ENCODE measurements at regions not wholly inside any gene's neighbourhood (a gene's known extent, or its start where the extent isn't known, plus 50 kb on each side); places are given as distances from the start of the nearest gene placed in this dataset.
"Not testable (repeated sequence)": the region's sequence is repeated elsewhere in the genome, so short reads cannot be mapped to it uniquely, and the experiment has no call there.

DNA sequence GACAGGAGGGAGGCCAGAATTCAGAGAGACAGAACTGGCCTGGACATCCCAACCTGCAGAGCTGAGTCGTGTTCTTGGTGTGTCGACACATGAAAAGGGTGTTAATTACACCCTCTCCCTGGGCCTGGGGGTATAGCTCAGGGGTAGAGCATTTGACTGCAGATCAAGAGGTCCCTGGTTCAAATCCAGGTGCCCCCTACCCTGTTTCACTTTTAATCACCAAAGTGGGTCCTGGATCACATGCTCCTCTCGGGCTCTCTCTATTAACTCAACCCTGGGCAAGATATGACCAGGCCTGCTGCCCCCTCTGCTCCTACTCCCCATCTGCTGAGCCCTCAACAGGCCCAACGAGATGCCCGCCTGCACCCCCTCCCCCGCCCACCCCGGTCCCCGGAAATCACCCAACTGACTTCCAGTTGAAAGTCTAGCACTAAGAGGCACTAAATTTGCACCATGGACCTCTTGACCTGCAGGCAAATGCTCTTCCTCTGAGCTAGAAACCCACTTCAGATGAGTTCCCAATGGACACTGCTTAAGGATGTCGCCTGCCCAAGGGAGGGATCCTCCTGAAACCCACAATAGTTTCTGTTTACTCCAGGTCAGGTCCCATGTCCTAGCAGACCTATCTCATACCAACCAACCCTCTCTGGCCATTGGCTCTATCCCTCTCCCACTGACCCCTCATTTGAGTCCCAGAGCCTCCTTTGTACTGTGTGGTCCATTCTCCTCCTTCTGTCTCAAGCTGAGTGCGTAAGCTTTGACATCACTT is 137.6 kb downstream of the ZNF467 start:
- 54 to 60% (median 58%) methylated on average over 10 of the region's 10 CpGs for WGBS, 3 donors
- Histone ChIP-seq H3K4me3 (ENCODE audit: low read depth in 1 of 3, low read length in 3 of 3) (no peak overlapping the region), H3K4me1 (ENCODE audit: control insufficient read depth in 3 of 3, insufficient read depth in 2 of 3, low read depth in 1 of 3, low read length in 2 of 3) (no peaks in the 10 kb centered on the region), H3K36me3 (ENCODE audit: control insufficient read depth in 3 of 3, insufficient read depth in 2 of 3, low read depth in 1 of 3, low read length in 3 of 3) (no peaks in the 10 kb centered on the region), H3K27ac (ENCODE audit: low read depth in 1 of 3, low read length in 2 of 3) (no peak overlapping the region), H3K27me3 (ENCODE audit: control insufficient read depth in 3 of 3, insufficient read depth in 3 of 3, low read length in 3 of 3) (peaks cover 3 to 14% (median 10%) of the 10 kb centered on the region in 3 donors), H3K9me3 (ENCODE audit: control insufficient read depth in 2 of 2, insufficient read depth in 1 of 2, low read depth in 1 of 2, low read length in 1 of 2) (no peaks in the 10 kb centered on the region)
- FAIRE-seq (no peak), DNase-seq (no peak)

DNA sequence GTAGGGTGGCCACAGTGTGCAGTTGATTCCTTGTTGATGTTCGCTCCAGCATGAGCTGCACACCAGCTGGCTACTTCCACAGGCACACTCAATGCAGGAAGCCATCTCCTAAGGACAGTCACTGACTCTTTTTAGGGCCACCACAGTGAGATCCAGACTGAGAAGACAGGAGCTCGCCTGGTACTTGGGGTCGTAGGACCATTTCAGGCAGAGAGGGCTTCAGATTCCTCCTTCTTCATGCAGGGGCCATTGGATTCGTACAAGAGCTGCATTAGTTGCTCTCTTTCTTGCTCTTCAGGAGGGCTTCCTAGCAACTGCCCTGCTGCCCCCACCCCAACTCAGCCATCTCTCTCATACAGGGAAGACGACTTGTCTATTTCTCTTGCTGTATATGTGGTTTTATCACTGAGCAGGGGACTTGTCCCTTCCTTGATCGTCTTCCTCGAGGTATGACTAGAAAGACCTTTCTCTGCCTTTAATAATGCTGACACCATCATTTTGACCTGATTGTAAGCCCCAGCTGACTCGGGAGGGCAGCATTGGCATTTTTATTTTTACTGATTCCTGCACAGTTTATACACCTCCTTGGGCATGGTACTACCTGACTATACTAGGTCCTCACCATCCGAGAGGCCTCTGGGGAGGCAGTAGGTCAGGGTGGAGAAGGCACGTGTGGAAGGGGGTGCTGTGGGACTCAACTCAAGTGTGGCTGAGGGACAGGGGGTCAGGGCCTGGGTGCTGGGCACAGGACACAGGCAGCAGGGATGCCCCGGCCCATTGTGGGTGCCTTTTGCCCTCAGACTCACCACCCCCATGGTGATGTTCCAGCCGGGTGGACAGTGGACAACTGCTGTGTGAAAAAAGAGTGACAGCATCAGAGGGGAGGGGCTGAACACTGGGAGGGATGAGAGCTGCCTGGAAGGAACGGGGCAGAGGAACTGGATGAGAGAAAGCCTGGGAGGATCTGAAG is 136.7 kb upstream of the ZNF746 start:
- FAIRE-seq (no peak), DNase-seq (no peak)
- Histone ChIP-seq H3K27me3 (ENCODE audit: control insufficient read depth in 3 of 3, insufficient read depth in 3 of 3, low read length in 3 of 3) (peaks cover 3 to 18% (median 13%) of the 10 kb centered on the region in 3 donors), H3K4me3 (ENCODE audit: low read depth in 1 of 3, low read length in 3 of 3) (no peak overlapping the region), H3K36me3 (ENCODE audit: control insufficient read depth in 3 of 3, insufficient read depth in 2 of 3, low read depth in 1 of 3, low read length in 3 of 3) (no peaks in the 10 kb centered on the region), H3K4me1 (ENCODE audit: control insufficient read depth in 3 of 3, insufficient read depth in 2 of 3, low read depth in 1 of 3, low read length in 2 of 3) (no peaks in the 10 kb centered on the region), H3K27ac (ENCODE audit: low read depth in 1 of 3, low read length in 2 of 3) (no peak overlapping the region), H3K9me3 (ENCODE audit: control insufficient read depth in 2 of 2, insufficient read depth in 1 of 2, low read depth in 1 of 2, low read length in 1 of 2) (no peaks in the 10 kb centered on the region)
- WGBS, 3 donors = 67 to 71% (median 69%) methylated on average over 13 of the region's 13 CpGs

DNA sequence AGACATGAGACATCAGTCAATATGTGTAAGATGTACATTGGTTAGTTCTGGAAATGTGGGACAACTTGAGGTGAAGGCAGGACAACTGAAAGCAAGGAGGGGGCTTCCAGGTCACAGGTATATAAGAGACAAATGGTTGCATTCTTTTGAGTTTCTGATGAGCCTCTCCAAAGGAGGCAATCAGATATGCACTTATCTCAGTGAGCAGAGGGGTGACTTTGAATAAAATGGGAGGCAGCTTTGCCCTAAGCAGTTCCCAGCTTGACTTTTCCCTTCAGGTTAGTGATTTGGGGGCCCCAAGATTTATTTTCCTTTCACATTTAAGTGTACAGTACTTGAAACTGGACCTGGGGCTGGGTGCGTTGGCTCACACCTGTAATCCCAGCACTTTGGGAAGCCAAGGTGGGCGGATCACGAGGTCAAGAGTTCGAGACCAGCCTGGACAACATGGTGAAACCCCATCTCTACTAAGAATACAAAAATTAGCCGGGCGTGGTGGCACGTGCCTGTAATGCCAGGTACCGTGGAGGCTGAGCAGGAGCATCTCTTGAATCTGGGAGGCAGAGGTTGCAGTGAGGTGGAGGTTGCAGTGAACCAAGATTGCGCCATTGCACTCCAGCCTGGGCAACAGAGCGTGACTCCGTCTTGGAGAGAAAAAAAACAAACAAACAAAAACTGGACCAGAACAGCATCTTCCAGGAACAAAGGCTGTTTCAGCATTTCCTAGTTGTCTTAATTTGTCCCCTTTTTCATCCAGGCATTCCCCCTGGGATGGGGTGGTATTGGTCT is 130.9 kb upstream of the ZNF746 start:
- 74 to 84% (median 75%) methylated on average over 11 of the region's 11 CpGs for WGBS, 3 donors
- H3K4me3 ChIP-seq (ENCODE audit: low read depth in 1 of 3, low read length in 3 of 3); FAIRE-seq; H3K9me3 ChIP-seq (ENCODE audit: control insufficient read depth in 2 of 2, insufficient read depth in 1 of 2, low read depth in 1 of 2, low read length in 1 of 2); H3K36me3 ChIP-seq (ENCODE audit: control insufficient read depth in 3 of 3, insufficient read depth in 2 of 3, low read depth in 1 of 3, low read length in 3 of 3); H3K27ac ChIP-seq (ENCODE audit: low read depth in 1 of 3, low read length in 2 of 3); DNase-seq; H3K4me1 ChIP-seq (ENCODE audit: control insufficient read depth in 3 of 3, insufficient read depth in 2 of 3, low read depth in 1 of 3, low read length in 2 of 3): not testable (repeated sequence)
- peaks cover 0 to 12% (median 11%) of the 10 kb centered on the region in 3 donors for H3K27me3 ChIP-seq (ENCODE audit: control insufficient read depth in 3 of 3, insufficient read depth in 3 of 3, low read length in 3 of 3)

DNA sequence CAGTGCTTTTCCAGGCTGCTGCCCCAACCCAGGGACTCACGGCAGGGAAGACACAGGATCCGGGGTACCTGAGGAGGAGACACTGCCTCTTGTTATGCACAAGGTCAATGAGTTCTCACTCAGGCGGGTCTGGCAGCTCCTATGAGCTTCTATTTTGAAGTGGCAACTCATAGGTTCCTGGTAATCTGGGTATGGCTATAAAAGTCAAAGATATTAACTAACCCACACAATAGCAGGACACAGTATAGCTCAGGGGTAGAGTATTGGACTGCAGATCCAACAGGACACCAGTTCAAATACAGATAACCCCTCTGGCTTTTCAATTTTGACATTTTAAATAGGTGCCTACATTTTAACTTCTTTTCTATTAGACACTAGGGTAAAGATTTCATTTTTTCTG is 130.3 kb upstream of the ZNF746 start:
- WGBS, 3 donors = 48 to 61% (median 52%) methylated on average over 3 of the region's 3 CpGs
- no peak overlapping the region for H3K4me3 ChIP-seq (ENCODE audit: low read depth in 1 of 3, low read length in 3 of 3)
- H3K4me1 ChIP-seq (ENCODE audit: control insufficient read depth in 3 of 3, insufficient read depth in 2 of 3, low read depth in 1 of 3, low read length in 2 of 3) = peaks cover 1 to 6% (median 3%) of the 10 kb centered on the region in 3 donors
- FAIRE-seq (no peak), DNase-seq (no peak)
- peaks cover 0 to 8% (median 6%) of the 10 kb centered on the region in 3 donors for H3K27me3 ChIP-seq (ENCODE audit: control insufficient read depth in 3 of 3, insufficient read depth in 3 of 3, low read length in 3 of 3)
- H3K36me3 ChIP-seq (ENCODE audit: control insufficient read depth in 3 of 3, insufficient read depth in 2 of 3, low read depth in 1 of 3, low read length in 3 of 3) = no peaks in the 10 kb centered on the region
- H3K27ac ChIP-seq (ENCODE audit: low read depth in 1 of 3, low read length in 2 of 3) = no peak overlapping the region
- no peaks in the 10 kb centered on the region for H3K9me3 ChIP-seq (ENCODE audit: control insufficient read depth in 2 of 2, insufficient read depth in 1 of 2, low read depth in 1 of 2, low read length in 1 of 2)

DNA sequence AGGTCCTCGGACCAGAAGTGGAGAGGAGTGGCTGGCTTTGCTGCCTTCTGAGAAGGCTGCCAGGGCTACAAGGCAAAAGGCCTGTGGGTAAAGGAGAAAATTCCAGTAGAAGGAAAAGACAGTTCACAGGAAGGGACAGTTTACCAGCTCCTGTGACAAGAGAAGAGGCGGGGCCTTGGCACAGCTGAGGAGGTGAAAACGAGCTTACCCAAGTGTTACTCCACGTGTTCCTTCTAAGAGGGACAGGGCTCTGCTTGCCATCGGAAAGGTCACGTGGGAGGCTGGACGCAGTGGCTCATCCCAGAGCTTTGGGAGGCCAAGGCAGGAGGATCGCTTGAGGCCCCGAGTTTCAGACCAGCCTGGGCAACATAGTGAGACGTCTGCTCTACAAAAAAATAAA is 129.4 kb upstream of the ZNF746 start:
- H3K36me3 ChIP-seq (ENCODE audit: control insufficient read depth in 3 of 3, insufficient read depth in 2 of 3, low read depth in 1 of 3, low read length in 3 of 3) = no peaks in the 10 kb centered on the region
- FAIRE-seq = no peak
- no peak overlapping the region for H3K4me3 ChIP-seq (ENCODE audit: low read depth in 1 of 3, low read length in 3 of 3)
- WGBS, 3 donors = 69 to 79% (median 71%) methylated on average over 10 of the region's 10 CpGs
- H3K27me3 ChIP-seq (ENCODE audit: control insufficient read depth in 3 of 3, insufficient read depth in 3 of 3, low read length in 3 of 3) = peaks cover 0 to 8% (median 6%) of the 10 kb centered on the region in 3 donors
- H3K27ac ChIP-seq (ENCODE audit: low read depth in 1 of 3, low read length in 2 of 3) = no peak overlapping the region
- H3K9me3 ChIP-seq (ENCODE audit: control insufficient read depth in 2 of 2, insufficient read depth in 1 of 2, low read depth in 1 of 2, low read length in 1 of 2) = no peaks in the 10 kb centered on the region
- DNase-seq = no peak
- H3K4me1 ChIP-seq (ENCODE audit: control insufficient read depth in 3 of 3, insufficient read depth in 2 of 3, low read depth in 1 of 3, low read length in 2 of 3) = peaks cover 4 to 14% (median 7%) of the 10 kb centered on the region in 3 donors

DNA sequence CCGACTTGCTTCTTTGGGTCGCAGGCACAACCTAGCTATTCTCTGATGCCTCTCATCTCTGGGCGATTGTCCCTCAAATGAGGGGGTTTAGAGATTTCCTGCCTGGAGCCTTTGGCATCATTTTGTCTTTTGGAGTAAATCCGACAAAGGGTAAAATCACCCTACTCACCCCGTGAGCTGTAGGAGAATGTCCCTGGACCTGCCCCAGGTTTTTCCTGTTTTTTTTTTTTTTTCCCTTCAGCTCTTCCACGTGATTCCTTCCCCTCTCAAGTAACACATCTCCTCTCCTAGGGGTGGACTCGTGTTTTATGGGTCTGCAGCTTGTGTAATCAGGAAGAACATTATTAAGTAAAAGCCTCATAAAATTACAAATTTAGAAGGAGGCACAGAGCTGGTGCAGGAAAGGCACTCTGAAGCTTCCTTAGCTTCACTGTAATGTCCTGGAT is 128.4 kb upstream of the ZNF746 start:
- H3K27ac ChIP-seq (ENCODE audit: low read depth in 1 of 3, low read length in 2 of 3) = no peak overlapping the region
- peak in 1 of 2 donors; percentile 43 for DNase-seq
- WGBS, 3 donors = 33 to 56% (median 40%) methylated on average over 7 of the region's 7 CpGs
- no peaks in the 10 kb centered on the region for H3K9me3 ChIP-seq (ENCODE audit: control insufficient read depth in 2 of 2, insufficient read depth in 1 of 2, low read depth in 1 of 2, low read length in 1 of 2)
- H3K4me3 ChIP-seq (ENCODE audit: low read depth in 1 of 3, low read length in 3 of 3) = peak overlapping the region in 1 of 3 donors; percentile 15
- peaks cover under 1 to 5% (median 2%) of the 10 kb centered on the region in 3 donors for H3K36me3 ChIP-seq (ENCODE audit: control insufficient read depth in 3 of 3, insufficient read depth in 2 of 3, low read depth in 1 of 3, low read length in 3 of 3)
- FAIRE-seq = no peak
- H3K27me3 ChIP-seq (ENCODE audit: control insufficient read depth in 3 of 3, insufficient read depth in 3 of 3, low read length in 3 of 3) = peaks cover 0 to 6% (median 4%) of the 10 kb centered on the region in 3 donors
- peaks cover 4 to 14% (median 7%) of the 10 kb centered on the region in 3 donors for H3K4me1 ChIP-seq (ENCODE audit: control insufficient read depth in 3 of 3, insufficient read depth in 2 of 3, low read depth in 1 of 3, low read length in 2 of 3)

DNA sequence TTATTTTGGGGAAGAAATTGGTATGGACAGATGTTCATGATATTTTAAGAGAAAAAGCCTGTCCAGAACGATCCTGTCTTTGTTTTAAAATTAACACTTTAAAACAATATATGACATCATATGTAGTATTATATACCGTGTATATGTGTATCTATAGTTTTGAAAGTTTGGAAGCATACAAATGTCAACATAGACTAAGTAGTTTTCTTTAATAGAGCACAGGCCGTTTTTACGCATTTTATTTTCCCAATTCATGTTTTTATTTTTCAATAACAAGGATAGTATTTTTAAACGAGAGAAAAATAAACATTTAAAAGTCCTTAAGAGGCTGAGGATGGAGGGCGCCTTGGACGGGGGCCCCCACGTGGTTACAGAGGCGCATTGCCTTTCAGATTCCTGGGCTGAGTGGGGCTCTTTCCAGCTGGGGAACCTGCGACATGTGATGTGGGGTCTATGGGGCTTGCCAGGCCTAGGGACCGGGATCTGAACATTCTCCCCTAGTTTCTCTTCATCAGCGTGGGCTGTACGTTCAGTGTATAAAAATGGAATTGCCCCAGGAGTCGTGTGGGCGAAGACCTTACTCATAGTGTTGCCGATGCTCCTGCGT is 127.8 kb upstream of the ZNF746 start:
- no peak for FAIRE-seq
- H3K9me3 ChIP-seq (ENCODE audit: control insufficient read depth in 2 of 2, insufficient read depth in 1 of 2, low read depth in 1 of 2, low read length in 1 of 2) = no peaks in the 10 kb centered on the region
- H3K4me3 ChIP-seq (ENCODE audit: low read depth in 1 of 3, low read length in 3 of 3) = peak overlapping the region in 1 of 3 donors; percentile 71
- H3K27me3 ChIP-seq (ENCODE audit: control insufficient read depth in 3 of 3, insufficient read depth in 3 of 3, low read length in 3 of 3) = peaks cover 0 to 1% (median 0%) of the 10 kb centered on the region in 3 donors
- peaks cover 4 to 14% (median 7%) of the 10 kb centered on the region in 3 donors for H3K4me1 ChIP-seq (ENCODE audit: control insufficient read depth in 3 of 3, insufficient read depth in 2 of 3, low read depth in 1 of 3, low read length in 2 of 3)
- WGBS, 3 donors = 20 to 28% (median 24%) methylated on average over 17 of the region's 17 CpGs
- no peak overlapping the region for H3K27ac ChIP-seq (ENCODE audit: low read depth in 1 of 3, low read length in 2 of 3)
- DNase-seq = peak; percentile 61 to 75
- peaks cover 4 to 10% (median 6%) of the 10 kb centered on the region in 3 donors for H3K36me3 ChIP-seq (ENCODE audit: control insufficient read depth in 3 of 3, insufficient read depth in 2 of 3, low read depth in 1 of 3, low read length in 3 of 3)
